Dermis blood vessel endothelial cell (primary cell): ENCODE measurements at regions not wholly inside any gene's neighbourhood (a gene's known extent, or its start where the extent isn't known, plus 50 kb on each side); places are given as distances from the start of the nearest gene placed in this dataset.

ENCODE experiments used
- DNase-seq: peaks from one replicate; pipeline ENCODE4 v3.0.0; 2010

GRCh38 chr1:29586991-29587745 is 350.8 kb downstream of the PTPRU start:
- DNase-seq = no peak

GRCh38 chr1:29586215-29586614 is 349.9 kb downstream of the PTPRU start:
- no peak for DNase-seq

GRCh38 chr1:29585656-29586055 is 349.3 kb downstream of the PTPRU start:
- no peak for DNase-seq

DNA sequence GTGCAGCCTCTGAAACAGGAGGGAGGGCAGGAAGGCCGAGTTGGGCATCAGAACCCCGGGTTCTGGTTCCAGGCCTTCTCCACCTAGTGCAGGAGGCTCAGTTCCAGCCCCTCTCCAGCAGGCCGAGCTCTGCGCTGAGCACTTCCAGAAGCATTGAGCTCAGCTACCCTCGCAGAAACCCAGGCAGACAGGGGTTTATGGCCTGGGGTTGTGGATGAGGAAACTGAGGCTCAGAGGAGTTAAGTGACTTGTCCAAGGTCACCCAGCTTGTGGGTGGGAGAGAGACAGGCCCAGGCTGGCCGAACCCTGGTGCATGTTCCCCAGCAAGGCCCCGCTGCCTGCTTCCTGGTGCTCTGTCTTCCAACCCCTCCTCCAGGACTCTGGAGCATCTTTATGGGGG is 348.9 kb downstream of the PTPRU start:
- DNase-seq = no peak

- DNase-seq = no peak
Observed at GRCh38 chr1:29584776-29585175, 348.5 kb downstream of the PTPRU start.

DNA sequence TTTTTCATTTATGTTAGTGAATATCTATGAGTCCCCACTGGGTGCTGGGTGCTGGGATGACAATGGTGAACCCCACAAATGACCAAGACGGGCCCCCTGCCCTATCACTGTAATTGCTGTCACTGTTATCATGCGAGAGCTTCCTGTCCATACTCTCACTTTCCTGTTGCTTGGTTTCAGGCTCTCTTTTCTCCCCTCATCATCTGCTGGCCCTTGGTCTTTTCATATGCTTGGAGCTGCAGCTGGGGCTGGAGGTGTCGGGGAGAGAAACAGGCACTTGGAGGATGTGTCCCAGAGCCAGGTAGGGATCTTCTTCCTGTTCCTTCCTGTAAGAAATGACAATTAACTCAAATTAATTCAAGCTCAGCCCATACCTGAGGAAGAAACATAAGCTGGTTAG is 348.0 kb downstream of the PTPRU start:
- no peak for DNase-seq

DNA sequence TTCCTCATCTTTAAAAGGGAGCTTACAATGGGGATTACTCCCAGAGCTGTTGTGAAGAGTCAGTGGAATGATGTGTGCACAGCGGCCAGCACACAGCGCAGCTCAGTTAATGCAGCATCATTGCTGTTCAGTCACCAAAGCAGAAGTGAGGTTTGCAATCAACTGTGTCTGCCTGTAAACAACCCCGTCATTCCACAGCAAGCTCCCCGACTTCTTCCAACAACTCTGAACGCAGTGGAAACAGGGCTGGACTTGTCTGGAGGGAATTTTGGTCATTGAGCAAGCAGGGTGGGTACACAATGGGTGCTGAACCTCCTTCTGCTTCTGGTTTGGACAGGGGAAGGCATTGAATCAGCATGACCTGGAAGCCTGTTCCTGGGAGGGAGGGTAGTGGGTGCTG is 347.4 kb downstream of the PTPRU start:
- no peak for DNase-seq

DNA sequence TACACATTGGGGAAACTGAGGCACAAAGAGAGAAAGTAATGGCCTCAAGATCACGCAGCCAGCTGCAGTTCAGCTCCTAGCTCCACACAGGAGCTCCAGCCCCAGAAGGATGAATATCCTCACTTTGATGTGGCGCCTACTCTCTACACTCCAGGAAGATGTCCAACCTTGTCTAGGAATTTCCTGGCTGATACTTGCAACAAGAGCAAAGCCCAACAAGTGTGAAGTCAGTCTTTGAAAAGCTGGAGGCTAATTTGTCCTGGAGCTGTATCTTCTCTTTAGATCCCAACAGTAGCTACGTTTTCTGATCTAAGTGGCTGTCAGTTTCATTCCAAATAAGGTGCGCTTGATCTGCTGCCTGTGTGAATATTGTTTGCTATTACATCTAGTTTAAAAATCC is 344.9 kb downstream of the PTPRU start:
- no peak for DNase-seq

- DNase-seq = peak; percentile 19
Observed at GRCh38 chr1:29579821-29580425, 343.6 kb downstream of the PTPRU start.

DNA sequence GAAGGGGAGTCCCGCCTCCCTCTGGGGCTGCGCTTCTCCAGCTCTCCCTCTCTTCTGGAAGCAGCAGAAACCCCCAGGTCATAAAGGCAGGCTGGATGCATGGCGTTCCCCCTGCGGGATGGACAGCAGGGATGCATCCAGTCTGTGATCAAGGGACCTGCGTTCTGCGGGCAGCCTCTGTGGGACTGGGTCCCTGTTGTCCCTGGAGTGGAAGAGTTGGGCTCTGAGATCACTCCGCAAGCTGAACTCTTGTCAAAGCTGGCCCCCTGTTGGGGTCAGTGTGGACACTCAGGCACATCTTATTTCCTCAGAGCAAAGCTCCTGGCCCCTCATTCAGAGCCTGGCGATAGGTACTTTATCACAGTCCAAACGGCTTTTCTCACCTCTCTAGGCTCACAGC is 341.2 kb downstream of the PTPRU start:
- no peak for DNase-seq

DNA sequence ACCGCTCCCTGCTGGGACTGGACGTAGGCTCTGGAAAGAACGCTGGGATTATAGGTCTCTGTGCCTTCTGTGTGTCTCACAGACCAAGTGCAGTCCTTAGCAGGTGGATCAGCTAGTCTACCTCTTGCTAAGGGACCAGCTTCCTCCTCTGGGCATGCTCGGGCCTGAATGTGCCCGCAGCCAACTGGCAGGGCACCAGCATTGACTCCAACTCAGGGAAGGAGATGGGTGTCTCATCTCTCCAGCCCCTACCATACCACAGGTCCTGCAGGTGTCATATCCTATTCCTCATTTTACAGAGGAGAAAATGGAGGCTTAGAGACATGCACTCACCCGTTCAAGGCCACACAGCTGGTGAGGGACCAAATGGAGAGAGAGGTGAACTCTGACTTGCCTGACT is 340.2 kb downstream of the PTPRU start:
- no peak for DNase-seq

- DNase-seq = no peak
Observed at GRCh38 chr1:29575826-29576225, 339.5 kb downstream of the PTPRU start.

DNA sequence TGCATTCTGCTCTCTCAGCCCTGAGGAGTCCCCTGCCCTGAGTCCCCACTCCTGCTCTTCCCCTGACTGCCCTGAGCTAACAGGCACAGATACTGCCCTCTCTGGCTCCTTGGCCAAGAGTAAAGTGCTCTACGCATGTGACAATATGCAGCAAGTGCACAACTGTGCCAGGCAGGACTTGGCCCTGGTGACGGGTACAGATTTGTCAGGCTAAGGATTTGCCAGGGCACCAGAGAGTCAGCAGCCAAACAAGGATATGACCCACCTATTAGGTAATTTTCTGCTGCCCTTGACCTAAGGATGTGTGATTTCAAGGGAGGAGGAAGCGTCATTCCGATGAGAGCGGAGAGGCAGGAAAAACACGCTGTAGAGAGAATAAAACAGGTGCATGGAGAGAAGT is 339.0 kb downstream of the PTPRU start:
- DNase-seq = peak; percentile 13

GRCh38 chr1:29574871-29575270 is 338.5 kb downstream of the PTPRU start:
- no peak for DNase-seq

DNA sequence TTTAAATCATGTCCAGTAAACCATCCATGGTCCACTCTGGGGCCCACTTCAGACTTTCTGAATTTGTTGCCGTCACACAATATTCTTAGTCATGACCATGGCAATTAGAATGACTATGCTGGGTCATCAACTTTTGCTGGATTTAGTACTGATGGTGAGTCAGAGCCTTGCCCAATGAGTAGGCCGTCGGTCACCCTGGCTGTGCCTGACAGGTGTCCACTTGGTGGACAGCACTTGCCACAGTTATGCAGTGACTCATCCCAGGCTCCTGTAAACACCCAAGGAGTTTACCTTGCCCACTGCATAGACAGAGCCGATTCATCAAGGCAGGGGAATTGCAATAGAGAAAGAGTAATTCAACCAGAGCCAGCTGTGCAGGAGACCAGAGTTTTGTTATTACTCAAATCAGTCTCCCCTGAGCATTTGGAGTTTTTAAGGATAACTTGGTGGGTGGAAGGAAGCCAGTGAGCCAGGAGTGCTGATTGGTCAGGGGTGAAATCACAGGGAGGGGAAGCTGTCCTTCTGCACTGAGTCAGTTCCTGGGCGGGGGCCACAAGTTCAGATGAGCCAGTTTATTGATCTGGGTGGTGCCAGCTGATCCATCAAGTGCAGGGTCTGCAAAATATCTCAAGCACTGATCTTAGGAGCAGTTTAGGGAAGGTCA is 333.8 kb downstream of the PTPRU start:
- peak; percentile 65 for DNase-seq

- no peak for DNase-seq
Observed at GRCh38 chr1:29567257-29567656, 330.9 kb downstream of the PTPRU start.

GRCh38 chr1:29565490-29565889 is 329.2 kb downstream of the PTPRU start:
- DNase-seq = no peak

GRCh38 chr1:29563571-29563970 is 327.2 kb downstream of the PTPRU start:
- DNase-seq = peak; percentile 90

GRCh38 chr1:29563092-29563491 is 326.8 kb downstream of the PTPRU start:
- DNase-seq = peak; percentile 31

DNA sequence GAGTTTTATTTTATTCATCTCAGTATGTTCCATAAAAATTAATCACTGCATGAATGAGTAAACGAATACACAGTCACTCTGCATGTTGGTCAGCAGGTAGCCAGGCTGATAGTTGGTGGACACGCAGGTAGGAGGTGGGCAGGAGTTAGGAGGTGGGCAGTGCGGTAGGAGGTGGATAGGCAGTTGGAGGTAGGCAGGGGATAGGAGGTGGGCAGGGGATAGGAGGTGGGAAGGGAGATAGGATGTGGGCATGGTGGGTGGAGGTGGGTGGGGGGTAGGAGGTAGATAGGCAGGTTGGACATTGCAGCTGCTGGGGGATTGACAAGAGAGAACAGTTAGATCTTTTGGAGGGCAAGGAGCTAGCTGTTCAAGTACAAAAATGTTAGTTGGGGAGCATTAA is 322.7 kb downstream of the PTPRU start:
- no peak for DNase-seq

GRCh38 chr1:29557701-29558600 is 321.6 kb downstream of the PTPRU start:
- no peak for DNase-seq

GRCh38 chr1:29557066-29557465 is 320.7 kb downstream of the PTPRU start:
- no peak for DNase-seq

- DNase-seq = no peak
Observed at GRCh38 chr1:29556657-29557056, 320.3 kb downstream of the PTPRU start.
